ENCODE measurements at regions not wholly inside any gene's neighbourhood (a gene's known extent, or its start where the extent isn't known, plus 50 kb on each side); places are given as distances from the start of the nearest gene placed in this dataset.
A peak's percentile ranks its signal among the peaks of the same experiment; 100 is the strongest.

GRCh38 chr2:48081317-48081628 lies 175.0 kb upstream of the FBXO11 start:
- peaks cover 0 to 2% (median 0%) of the 10 kb centered on the region in 3 experiments for H3K27me3 ChIP-seq (ENCODE audit: control insufficient read depth in 3 of 3, insufficient read depth in 3 of 3, low read depth in 1 of 3, low read length in 3 of 3)
- no peak overlapping the region for H2BK120ac ChIP-seq (ENCODE audit: low read depth, low read length)
- no peak overlapping the region for H2BK15ac ChIP-seq (ENCODE audit: low read length)
- WGBS, 2 donors (ENCODE audit: extremely low coverage in 2 of 2, insufficient read length in 2 of 2, insufficient replicate concordance in 1 of 2), result no CpG with 5 or more reads among the region's 7 CpGs
- no peak overlapping the region for H2AK5ac ChIP-seq (ENCODE audit: low read depth, low read length)
- no peak overlapping the region for H3K23ac ChIP-seq (ENCODE audit: low read depth, low read length, poor library complexity)
- H4K8ac ChIP-seq (ENCODE audit: low read depth, low read length), result no peak overlapping the region
- no peak overlapping the region for H3K4ac ChIP-seq (ENCODE audit: low read length)
- no peak overlapping the region for H3K14ac ChIP-seq (ENCODE audit: low read length)
- no peaks in the 10 kb centered on the region for H3K9me3 ChIP-seq (replicated peaks in 1 of 2; ENCODE audit: control insufficient read depth in 2 of 2, insufficient read depth in 1 of 2, low read depth in 1 of 2, low read length in 2 of 2)
- H3K4me1 ChIP-seq (ENCODE audit: control insufficient read depth in 2 of 2, insufficient read depth in 1 of 2, low read depth in 1 of 2, low read length in 2 of 2), result no peaks in the 10 kb centered on the region
- no peak overlapping the region for H4K91ac ChIP-seq (ENCODE audit: low read depth, low read length, poor library complexity)
- no peak overlapping the region for H3K18ac ChIP-seq (ENCODE audit: low read length)
- no peak overlapping the region for H2BK12ac ChIP-seq (ENCODE audit: low read length)
- DNase-seq (ENCODE audit: low spot score), result no peak
- no peak overlapping the region for H2AFZ ChIP-seq (ENCODE audit: low read length)
- H3K4me3 ChIP-seq (ENCODE audit: low read length in 2 of 2), result no peak overlapping the region
- no peak overlapping the region for H3K9ac ChIP-seq (ENCODE audit: low read depth, low read length, poor library complexity)
- no peak overlapping the region for H3K27ac ChIP-seq (replicated peaks; ENCODE audit: low read length)
- no peak overlapping the region for H3K4me2 ChIP-seq (ENCODE audit: insufficient read depth, low read length, poor library complexity, severe bottlenecking)
- no peaks in the 10 kb centered on the region for H3K79me1 ChIP-seq (ENCODE audit: low read depth, low read length)
- H2BK5ac ChIP-seq (ENCODE audit: low read length), result no peak overlapping the region
- no peaks in the 10 kb centered on the region for H3K36me3 ChIP-seq (replicated peaks in 1 of 2; ENCODE audit: control insufficient read depth in 2 of 2, insufficient read depth in 2 of 2, low read length in 2 of 2)

DNA sequence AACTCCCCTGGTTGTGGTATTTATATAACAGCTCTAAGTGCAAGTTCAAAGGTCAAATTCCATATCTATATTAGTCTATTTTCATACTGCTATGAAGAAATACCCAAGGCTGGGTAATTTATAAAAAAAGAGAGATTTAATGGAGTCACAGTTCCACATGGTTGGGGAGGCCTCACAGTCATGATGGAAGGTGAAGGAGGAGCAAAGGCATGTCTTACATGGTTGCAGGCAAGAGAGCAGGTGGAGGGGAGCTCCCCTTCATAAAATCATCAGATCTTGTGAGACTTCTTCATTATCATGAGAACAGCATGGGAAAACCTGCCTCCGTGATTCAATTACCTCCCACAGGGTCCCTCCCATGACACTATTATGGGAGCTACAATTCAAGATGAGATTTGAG lies 179.6 kb upstream of the FBXO11 start:
- Histone ChIP-seq H3K14ac (ENCODE audit: low read length) (no peak overlapping the region), H2BK5ac (ENCODE audit: low read length) (no peak overlapping the region), H3K36me3 (replicated peaks in 1 of 2; ENCODE audit: control insufficient read depth in 2 of 2, insufficient read depth in 2 of 2, low read length in 2 of 2) (no peaks in the 10 kb centered on the region), H3K27me3 (ENCODE audit: control insufficient read depth in 3 of 3, insufficient read depth in 3 of 3, low read depth in 1 of 3, low read length in 3 of 3) (no peaks in the 10 kb centered on the region), H2AFZ (ENCODE audit: low read length) (no peak overlapping the region), H3K27ac (replicated peaks; ENCODE audit: low read length) (no peak overlapping the region), H3K4me1 (ENCODE audit: control insufficient read depth in 2 of 2, insufficient read depth in 1 of 2, low read depth in 1 of 2, low read length in 2 of 2) (no peaks in the 10 kb centered on the region), H3K4ac (ENCODE audit: low read length) (no peak overlapping the region), H2AK5ac (ENCODE audit: low read depth, low read length) (no peak overlapping the region), H3K79me1 (ENCODE audit: low read depth, low read length) (no peaks in the 10 kb centered on the region), H2BK120ac (ENCODE audit: low read depth, low read length) (no peak overlapping the region), H3K23ac (ENCODE audit: low read depth, low read length, poor library complexity) (no peak overlapping the region), H3K18ac (ENCODE audit: low read length) (no peak overlapping the region), H3K4me3 (ENCODE audit: low read length in 2 of 2) (no peak overlapping the region), H2BK15ac (ENCODE audit: low read length) (no peak overlapping the region), H3K9ac (ENCODE audit: low read depth, low read length, poor library complexity) (no peak overlapping the region), H4K8ac (ENCODE audit: low read depth, low read length) (no peak overlapping the region), H3K9me3 (replicated peaks in 1 of 2; ENCODE audit: control insufficient read depth in 2 of 2, insufficient read depth in 1 of 2, low read depth in 1 of 2, low read length in 2 of 2) (peaks cover 0 to 3% of the 10 kb centered on the region in 2 donors), H3K4me2 (ENCODE audit: insufficient read depth, low read length, poor library complexity, severe bottlenecking) (no peak overlapping the region), H2BK12ac (ENCODE audit: low read length) (no peak overlapping the region), H4K91ac (ENCODE audit: low read depth, low read length, poor library complexity) (no peak overlapping the region)
- WGBS, 2 donors (ENCODE audit: extremely low coverage in 2 of 2, insufficient read length in 2 of 2, insufficient replicate concordance in 1 of 2), result no CpG with 5 or more reads among the region's 1 CpG
- DNase-seq (ENCODE audit: low spot score), result no peak

DNA sequence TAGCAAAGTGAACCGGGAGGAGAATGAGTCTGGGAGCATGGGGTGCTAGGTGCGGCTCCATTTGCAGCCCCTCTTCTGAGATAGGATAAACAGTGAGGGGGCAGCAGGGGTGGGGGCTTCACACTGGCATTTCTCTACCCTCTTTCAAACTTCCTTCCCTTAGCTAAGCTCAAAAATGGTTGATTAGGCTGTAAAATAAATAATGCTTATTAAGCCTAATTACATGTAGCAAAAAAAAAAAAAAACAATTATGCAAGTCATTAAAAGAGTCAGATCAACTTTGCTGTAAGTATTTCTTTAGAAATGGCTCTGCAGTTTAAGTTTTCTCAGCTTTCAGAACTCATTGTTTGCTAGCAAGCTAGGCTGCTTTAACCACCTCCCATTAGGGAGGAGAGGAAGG lies 182.7 kb upstream of the FBXO11 start:
- H3K18ac ChIP-seq (ENCODE audit: low read length), result no peak overlapping the region
- H4K91ac ChIP-seq (ENCODE audit: low read depth, low read length, poor library complexity), result no peak overlapping the region
- H2BK15ac ChIP-seq (ENCODE audit: low read length), result no peak overlapping the region
- H2AK5ac ChIP-seq (ENCODE audit: low read depth, low read length), result no peak overlapping the region
- H3K36me3 ChIP-seq (replicated peaks in 1 of 2; ENCODE audit: control insufficient read depth in 2 of 2, insufficient read depth in 2 of 2, low read length in 2 of 2), result no peaks in the 10 kb centered on the region
- no peak overlapping the region for H2BK120ac ChIP-seq (ENCODE audit: low read depth, low read length)
- no peak overlapping the region for H2BK12ac ChIP-seq (ENCODE audit: low read length)
- peaks cover 0 to 7% of the 10 kb centered on the region in 2 donors for H3K9me3 ChIP-seq (replicated peaks in 1 of 2; ENCODE audit: control insufficient read depth in 2 of 2, insufficient read depth in 1 of 2, low read depth in 1 of 2, low read length in 2 of 2)
- H2AFZ ChIP-seq (ENCODE audit: low read length), result peak overlapping the region; percentile 47
- no peak overlapping the region for H2BK5ac ChIP-seq (ENCODE audit: low read length)
- no peak for DNase-seq (ENCODE audit: low spot score)
- H3K4me3 ChIP-seq (ENCODE audit: low read length in 2 of 2), result no peak overlapping the region
- no peaks in the 10 kb centered on the region for H3K27me3 ChIP-seq (ENCODE audit: control insufficient read depth in 3 of 3, insufficient read depth in 3 of 3, low read depth in 1 of 3, low read length in 3 of 3)
- no peak overlapping the region for H3K9ac ChIP-seq (ENCODE audit: low read depth, low read length, poor library complexity)
- WGBS, 2 donors (ENCODE audit: extremely low coverage in 2 of 2, insufficient read length in 2 of 2, insufficient replicate concordance in 1 of 2), result no CpG with 5 or more reads among the region's 2 CpGs
- H4K8ac ChIP-seq (ENCODE audit: low read depth, low read length), result no peak overlapping the region
- no peak overlapping the region for H3K23ac ChIP-seq (ENCODE audit: low read depth, low read length, poor library complexity)
- H3K14ac ChIP-seq (ENCODE audit: low read length), result no peak overlapping the region
- no peak overlapping the region for H3K4ac ChIP-seq (ENCODE audit: low read length)
- H3K4me2 ChIP-seq (ENCODE audit: insufficient read depth, low read length, poor library complexity, severe bottlenecking), result no peak overlapping the region
- H3K79me1 ChIP-seq (ENCODE audit: low read depth, low read length), result no peaks in the 10 kb centered on the region
- H3K4me1 ChIP-seq (ENCODE audit: control insufficient read depth in 2 of 2, insufficient read depth in 1 of 2, low read depth in 1 of 2, low read length in 2 of 2), result no peaks in the 10 kb centered on the region
- no peak overlapping the region for H3K27ac ChIP-seq (replicated peaks; ENCODE audit: low read length)

DNA sequence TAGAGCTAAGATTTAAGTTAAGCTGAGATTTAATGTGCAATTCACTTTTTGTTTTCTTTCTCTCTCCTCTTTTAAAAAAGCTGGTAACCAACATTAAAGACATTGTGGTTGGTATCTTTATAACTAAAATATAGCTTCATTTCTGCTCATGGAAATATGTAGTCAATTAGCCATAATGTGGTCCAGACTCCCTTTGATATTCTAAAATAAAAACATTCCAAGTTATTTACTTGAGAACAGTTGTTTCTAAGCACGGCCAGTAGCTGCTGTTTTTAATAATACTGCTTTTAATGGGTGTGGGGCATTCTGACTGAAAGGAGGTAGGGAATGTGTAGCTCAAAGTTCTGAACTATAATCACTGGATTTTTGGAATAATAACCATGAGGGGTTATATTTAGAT lies 183.3 kb upstream of the FBXO11 start:
- H3K23ac ChIP-seq (ENCODE audit: low read depth, low read length, poor library complexity), result no peak overlapping the region
- H2BK120ac ChIP-seq (ENCODE audit: low read depth, low read length), result no peak overlapping the region
- peaks cover 0 to 7% of the 10 kb centered on the region in 2 donors for H3K9me3 ChIP-seq (replicated peaks in 1 of 2; ENCODE audit: control insufficient read depth in 2 of 2, insufficient read depth in 1 of 2, low read depth in 1 of 2, low read length in 2 of 2)
- H3K27ac ChIP-seq (replicated peaks; ENCODE audit: low read length), result no peak overlapping the region
- no peaks in the 10 kb centered on the region for H3K36me3 ChIP-seq (replicated peaks in 1 of 2; ENCODE audit: control insufficient read depth in 2 of 2, insufficient read depth in 2 of 2, low read length in 2 of 2)
- no peak overlapping the region for H3K4me2 ChIP-seq (ENCODE audit: insufficient read depth, low read length, poor library complexity, severe bottlenecking)
- H3K4ac ChIP-seq (ENCODE audit: low read length), result no peak overlapping the region
- no peak overlapping the region for H3K9ac ChIP-seq (ENCODE audit: low read depth, low read length, poor library complexity)
- H3K4me1 ChIP-seq (ENCODE audit: control insufficient read depth in 2 of 2, insufficient read depth in 1 of 2, low read depth in 1 of 2, low read length in 2 of 2), result no peaks in the 10 kb centered on the region
- H2AFZ ChIP-seq (ENCODE audit: low read length), result no peak overlapping the region
- H2BK15ac ChIP-seq (ENCODE audit: low read length), result no peak overlapping the region
- H4K91ac ChIP-seq (ENCODE audit: low read depth, low read length, poor library complexity), result no peak overlapping the region
- no peak overlapping the region for H3K18ac ChIP-seq (ENCODE audit: low read length)
- H4K8ac ChIP-seq (ENCODE audit: low read depth, low read length), result no peak overlapping the region
- DNase-seq (ENCODE audit: low spot score), result no peak
- H3K79me1 ChIP-seq (ENCODE audit: low read depth, low read length), result no peaks in the 10 kb centered on the region
- no peak overlapping the region for H3K14ac ChIP-seq (ENCODE audit: low read length)
- H3K27me3 ChIP-seq (ENCODE audit: control insufficient read depth in 3 of 3, insufficient read depth in 3 of 3, low read depth in 1 of 3, low read length in 3 of 3), result no peaks in the 10 kb centered on the region
- no CpG with 5 or more reads among the region's 1 CpG for WGBS, 2 donors (ENCODE audit: extremely low coverage in 2 of 2, insufficient read length in 2 of 2, insufficient replicate concordance in 1 of 2)
- H2BK12ac ChIP-seq (ENCODE audit: low read length), result no peak overlapping the region
- no peak overlapping the region for H3K4me3 ChIP-seq (ENCODE audit: low read length in 2 of 2)
- H2AK5ac ChIP-seq (ENCODE audit: low read depth, low read length), result no peak overlapping the region
- H2BK5ac ChIP-seq (ENCODE audit: low read length), result no peak overlapping the region
